HAP-1 (cell line): ENCODE measurements at regions not wholly inside any gene's neighbourhood (a gene's known extent, or its start where the extent isn't known, plus 50 kb on each side); places are given as distances from the start of the nearest gene placed in this dataset.

Experiments used
- DNase-seq, 2 experiments: peaks; one replicate each; pipeline ENCODE4 v3.0.0-alpha.2; 2016 to 2020; ENCODE audit warnings: low spot score in 2 of 2
- H3K27me3 ChIP-seq: fragments of 250-450 bp; sonication (Bioruptor Pico); 2 replicates; pipeline ENCODE4 v1.5.1; 2020; ENCODE audit warnings: low read depth, mild to moderate bottlenecking, moderate library complexity
- H3K36me3 ChIP-seq: fragments of 250-450 bp; sonication (Bioruptor Pico); replicated peaks from 2 replicates; pipeline ENCODE4 v1.5.1; 2020; ENCODE audit warnings: mild to moderate bottlenecking
- H3K4me1 ChIP-seq: fragments of 250-450 bp; sonication (Bioruptor Pico); 2 replicates; pipeline ENCODE4 v1.5.1; 2020; ENCODE audit warnings: mild to moderate bottlenecking
- H3K4me3 ChIP-seq: fragments of 250-450 bp; sonication (Bioruptor Pico); 2 replicates; pipeline ENCODE4 v1.5.1; 2020; ENCODE audit warnings: mild to moderate bottlenecking, moderate library complexity
- H3K9me3 ChIP-seq: fragments of 250-450 bp; sonication (Bioruptor Pico); 2 replicates; pipeline ENCODE4 v1.5.1; 2020; ENCODE audit warnings: mild to moderate bottlenecking, moderate library complexity
- in situ Hi-C: fragments of 300-500 bp; cut with MboI; formaldehyde crosslinking; loops from 3 replicates; pipeline ENCODE4 v1.14.3; 2020; ENCODE audit warnings: low sequenced_read_pairs, inconsistent platforms, mixed read lengths

DNA sequence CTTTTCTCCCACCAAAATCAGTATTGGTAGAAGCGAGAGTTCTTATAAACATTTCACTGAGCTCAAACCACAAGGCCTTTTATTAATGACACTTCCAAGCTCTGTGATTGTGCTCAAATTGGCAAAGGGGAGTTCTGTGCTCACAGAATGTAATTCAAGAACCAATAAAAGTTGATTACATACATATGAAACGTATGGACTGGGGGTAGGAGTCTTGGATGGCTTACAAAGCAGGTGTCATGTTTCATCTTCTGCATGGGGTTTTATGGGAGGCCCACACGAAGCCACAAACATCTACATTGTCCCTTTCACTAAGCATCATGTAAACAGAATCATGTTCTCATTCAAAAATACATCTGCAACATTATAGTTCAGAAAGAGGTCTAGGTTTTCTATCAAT, 828.3 kb downstream of the VRK1 start:
- Histone ChIP-seq H3K9me3 (no peaks in the 10 kb centered on the region; the same call in 1 of the 2 replicates), H3K27me3 (no peaks in the 10 kb centered on the region), H3K36me3 (no peaks in the 10 kb centered on the region), H3K4me1 (no peaks in the 10 kb centered on the region), H3K4me3 (no peak overlapping the region)
- no peak for DNase-seq
- in situ Hi-C loops, result no loop called here

- no peaks in the 10 kb centered on the region for H3K36me3 ChIP-seq
- no peaks in the 10 kb centered on the region; the same call in 1 of the 2 replicates for H3K9me3 ChIP-seq
- in situ Hi-C loops, result no loop called here
- H3K27me3 ChIP-seq, result no peaks in the 10 kb centered on the region
- no peaks in the 10 kb centered on the region for H3K4me1 ChIP-seq
- DNase-seq, result no peak
- no peak overlapping the region for H3K4me3 ChIP-seq
Measured at GRCh38 chr14:97626088-97626487, 828.9 kb downstream of the VRK1 start.

DNA sequence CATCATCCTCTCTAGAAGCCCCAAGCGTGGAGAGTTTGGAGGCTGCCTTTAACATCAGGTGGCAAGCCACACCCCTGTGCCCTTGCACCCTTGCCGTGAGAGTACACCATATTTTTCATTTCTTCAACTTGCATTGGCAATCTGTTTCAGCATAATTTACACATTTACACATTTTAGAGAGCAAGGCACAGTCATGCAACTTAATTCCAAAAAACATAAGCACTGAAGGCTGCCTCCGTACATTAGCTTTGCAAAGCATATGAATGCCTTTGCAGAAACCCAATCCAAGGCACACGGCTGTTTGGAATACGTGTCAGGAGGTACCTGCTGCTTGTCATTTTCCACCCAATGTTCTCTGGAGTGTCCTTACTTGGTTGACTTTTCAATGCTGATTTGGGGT, 833.1 kb downstream of the VRK1 start:
- Histone ChIP-seq H3K9me3 (no peaks in the 10 kb centered on the region), H3K4me1 (no peaks in the 10 kb centered on the region), H3K36me3 (no peaks in the 10 kb centered on the region), H3K27me3 (no peaks in the 10 kb centered on the region), H3K4me3 (no peak overlapping the region)
- in situ Hi-C loops, result no loop called here
- no peak for DNase-seq

DNA sequence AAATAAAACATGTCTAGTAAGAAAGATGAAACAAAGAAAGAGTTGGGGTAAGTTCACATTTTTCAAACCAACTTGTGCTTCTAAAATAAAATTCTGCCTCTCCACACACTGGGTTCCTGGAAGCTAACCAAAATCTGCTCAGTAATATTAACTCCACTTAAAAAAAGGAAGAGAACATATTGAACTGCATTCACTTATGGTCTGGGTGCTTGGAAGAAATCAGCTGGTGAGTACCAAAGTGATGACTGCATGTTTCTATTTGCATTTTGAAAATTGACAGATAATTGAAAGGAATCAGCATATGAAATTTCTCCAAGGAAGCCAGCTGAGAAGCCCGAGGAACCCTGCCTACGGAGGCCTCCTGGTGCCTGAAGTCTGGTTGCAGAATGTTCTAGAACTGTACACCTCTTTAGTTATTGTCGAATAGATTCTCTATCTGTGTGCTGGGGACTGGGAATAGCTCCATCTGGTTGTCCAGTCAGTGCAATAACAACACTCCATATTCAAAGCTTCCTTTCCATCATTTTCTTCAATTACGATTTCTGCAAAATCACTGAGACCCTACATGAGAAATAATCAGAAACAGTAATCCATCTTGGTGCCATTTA, 836.1 kb downstream of the VRK1 start:
- H3K4me3 ChIP-seq, result no peak overlapping the region
- H3K36me3 ChIP-seq, result no peaks in the 10 kb centered on the region
- in situ Hi-C loops, result no loop called here
- H3K27me3 ChIP-seq, result no peaks in the 10 kb centered on the region
- H3K9me3 ChIP-seq, result no peaks in the 10 kb centered on the region
- no peaks in the 10 kb centered on the region for H3K4me1 ChIP-seq
- DNase-seq, result no peak

DNA sequence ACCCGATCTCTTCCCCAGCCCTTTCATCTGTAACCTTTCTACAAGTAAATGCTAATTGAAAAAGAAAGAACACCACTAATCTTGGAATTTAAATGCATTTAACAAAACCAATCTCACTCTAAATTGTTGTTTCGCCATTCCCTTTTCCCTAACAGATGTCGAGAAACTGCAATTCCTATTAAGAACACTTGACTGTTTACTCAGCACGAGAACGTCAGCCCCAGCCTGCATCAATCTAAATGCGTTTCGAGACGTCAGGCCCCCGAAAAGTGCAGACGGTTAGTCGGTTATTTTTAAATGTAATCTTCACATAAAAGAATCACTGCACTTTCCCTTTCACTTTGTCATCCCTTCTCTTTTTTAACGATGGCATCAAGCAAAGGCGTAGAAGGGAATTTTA, 837.6 kb downstream of the VRK1 start:
- H3K9me3 ChIP-seq, result no peaks in the 10 kb centered on the region
- H3K27me3 ChIP-seq, result no peaks in the 10 kb centered on the region
- no peaks in the 10 kb centered on the region for H3K36me3 ChIP-seq
- DNase-seq, result no peak
- H3K4me1 ChIP-seq, result no peaks in the 10 kb centered on the region
- in situ Hi-C loops, result no loop called here
- H3K4me3 ChIP-seq, result no peak overlapping the region

DNA sequence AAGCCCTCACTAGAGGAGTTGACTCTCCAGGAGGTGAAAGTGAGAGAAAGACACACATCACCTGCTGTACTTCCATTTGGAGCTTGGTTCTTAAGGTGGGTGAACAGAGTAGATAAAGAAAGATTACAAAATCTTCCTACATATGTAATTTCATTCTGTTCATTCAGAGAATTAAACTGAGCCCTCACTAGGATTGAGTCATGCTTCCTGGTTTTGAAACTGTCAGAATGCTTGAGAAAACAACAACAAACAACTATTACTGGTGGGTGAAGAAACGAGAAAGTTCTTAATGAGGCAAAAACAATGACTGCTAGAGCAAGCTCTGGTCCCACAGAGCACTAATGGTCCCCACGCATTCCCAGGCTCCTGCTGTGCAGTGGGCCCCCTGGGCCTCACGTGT, 841.7 kb downstream of the VRK1 start:
- Histone ChIP-seq H3K36me3 (no peaks in the 10 kb centered on the region), H3K27me3 (no peaks in the 10 kb centered on the region), H3K4me1 (no peaks in the 10 kb centered on the region), H3K9me3 (no peaks in the 10 kb centered on the region), H3K4me3 (no peak overlapping the region)
- in situ Hi-C loops, result no loop called here
- DNase-seq, result no peak

DNA sequence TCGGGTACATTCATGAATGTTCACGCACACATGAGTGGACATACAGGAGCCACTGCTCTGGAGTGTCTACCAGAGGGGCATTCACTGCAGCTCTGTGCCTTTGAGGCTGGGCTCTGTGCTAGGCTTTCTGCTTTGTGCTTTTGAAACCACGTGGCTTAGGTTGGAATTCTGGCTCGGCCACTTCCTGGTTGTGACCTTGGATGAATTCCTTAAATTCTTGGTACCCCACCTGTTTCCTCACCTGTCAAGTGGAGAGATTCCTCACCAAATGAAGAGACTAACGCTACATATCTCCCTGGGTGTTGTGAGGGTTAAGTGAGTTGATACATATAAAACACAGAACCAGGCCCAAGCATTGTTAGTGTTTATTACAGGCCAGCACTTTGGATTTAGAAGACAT, 842.8 kb downstream of the VRK1 start:
- no peak overlapping the region for H3K4me3 ChIP-seq
- no peaks in the 10 kb centered on the region for H3K9me3 ChIP-seq
- in situ Hi-C loops, result no loop called here
- H3K36me3 ChIP-seq, result no peaks in the 10 kb centered on the region
- DNase-seq, result no peak
- H3K4me1 ChIP-seq, result no peaks in the 10 kb centered on the region
- H3K27me3 ChIP-seq, result no peaks in the 10 kb centered on the region

DNA sequence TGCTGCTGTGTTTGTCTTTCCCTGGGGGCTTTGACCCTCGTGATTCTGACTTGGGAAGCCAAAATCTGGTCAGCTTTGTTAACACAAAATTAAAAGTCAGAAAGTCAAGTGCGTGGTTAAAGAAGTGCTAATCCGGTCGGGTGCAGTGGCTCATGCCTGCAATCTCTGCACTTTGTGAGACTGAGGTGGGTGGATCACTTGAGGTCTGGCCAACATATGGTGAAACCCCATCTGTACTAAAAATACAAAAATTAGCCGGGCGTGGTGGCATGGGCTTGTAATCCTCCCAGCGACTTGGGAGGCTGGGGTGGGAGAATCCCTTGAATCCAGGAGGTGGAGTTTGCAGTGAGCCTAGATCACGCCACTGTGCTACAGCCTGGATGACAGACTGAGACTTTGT, 844.6 kb downstream of the VRK1 start:
- in situ Hi-C loops, result no loop called here
- Histone ChIP-seq H3K4me1 (no peaks in the 10 kb centered on the region), H3K4me3 (no peak overlapping the region), H3K9me3 (no peaks in the 10 kb centered on the region), H3K36me3 (no peaks in the 10 kb centered on the region), H3K27me3 (no peaks in the 10 kb centered on the region)
- no peak for DNase-seq

DNA sequence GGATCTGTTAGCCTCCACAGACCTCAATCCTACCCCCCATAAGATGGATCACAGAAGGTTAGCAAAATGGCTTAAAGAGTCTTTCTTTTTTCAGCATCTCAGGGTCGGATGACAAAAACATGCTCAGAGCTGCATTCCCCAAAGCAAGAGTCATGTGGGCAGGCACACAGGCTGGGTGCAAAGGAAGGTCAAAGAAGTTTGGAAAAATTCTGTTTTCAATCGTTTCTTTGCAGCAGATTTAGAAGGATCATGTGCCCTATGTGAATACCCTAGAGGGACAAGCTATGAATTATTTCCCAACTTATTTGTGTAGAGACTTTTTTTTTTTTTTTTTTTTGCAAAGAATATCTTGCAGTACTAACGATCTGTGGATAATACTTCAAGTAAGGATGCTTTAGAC, 845.4 kb downstream of the VRK1 start:
- no peak for DNase-seq
- Histone ChIP-seq H3K9me3 (no peaks in the 10 kb centered on the region), H3K4me1 (no peaks in the 10 kb centered on the region), H3K27me3 (no peaks in the 10 kb centered on the region), H3K36me3 (no peaks in the 10 kb centered on the region), H3K4me3 (no peak overlapping the region)
- in situ Hi-C loops, result no loop called here

- H3K4me3 ChIP-seq, result no peak overlapping the region
- H3K9me3 ChIP-seq, result no peaks in the 10 kb centered on the region
- no peaks in the 10 kb centered on the region for H3K36me3 ChIP-seq
- H3K27me3 ChIP-seq, result no peaks in the 10 kb centered on the region
- no peak for DNase-seq
- in situ Hi-C loops, result no loop called here
- no peaks in the 10 kb centered on the region for H3K4me1 ChIP-seq
Measured at GRCh38 chr14:97644365-97644764, 847.2 kb downstream of the VRK1 start.

DNA sequence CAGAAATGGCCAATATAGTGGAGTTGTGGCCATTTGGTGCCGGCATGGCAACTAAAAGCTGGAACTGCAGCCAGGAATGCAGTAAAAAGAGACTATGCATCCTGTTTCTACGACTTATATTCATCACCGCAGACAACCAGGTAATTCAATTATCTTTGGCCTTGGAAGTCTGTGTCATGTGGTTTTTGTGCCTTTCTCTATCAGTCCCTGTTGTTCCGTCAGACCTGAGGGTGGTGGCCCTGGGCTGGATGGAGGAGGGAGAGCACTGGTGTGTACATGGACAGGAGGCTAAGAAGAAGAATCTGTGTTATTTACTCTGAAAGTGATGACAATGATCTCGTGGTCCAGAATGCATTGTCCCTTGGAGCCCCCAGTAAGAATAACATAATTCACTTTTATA, 852.6 kb downstream of the VRK1 start:
- H3K4me1 ChIP-seq, result no peaks in the 10 kb centered on the region
- no peak overlapping the region for H3K4me3 ChIP-seq
- no peak for DNase-seq
- in situ Hi-C loops, result no loop called here
- no peaks in the 10 kb centered on the region for H3K27me3 ChIP-seq
- no peaks in the 10 kb centered on the region for H3K9me3 ChIP-seq
- no peaks in the 10 kb centered on the region for H3K36me3 ChIP-seq

DNA sequence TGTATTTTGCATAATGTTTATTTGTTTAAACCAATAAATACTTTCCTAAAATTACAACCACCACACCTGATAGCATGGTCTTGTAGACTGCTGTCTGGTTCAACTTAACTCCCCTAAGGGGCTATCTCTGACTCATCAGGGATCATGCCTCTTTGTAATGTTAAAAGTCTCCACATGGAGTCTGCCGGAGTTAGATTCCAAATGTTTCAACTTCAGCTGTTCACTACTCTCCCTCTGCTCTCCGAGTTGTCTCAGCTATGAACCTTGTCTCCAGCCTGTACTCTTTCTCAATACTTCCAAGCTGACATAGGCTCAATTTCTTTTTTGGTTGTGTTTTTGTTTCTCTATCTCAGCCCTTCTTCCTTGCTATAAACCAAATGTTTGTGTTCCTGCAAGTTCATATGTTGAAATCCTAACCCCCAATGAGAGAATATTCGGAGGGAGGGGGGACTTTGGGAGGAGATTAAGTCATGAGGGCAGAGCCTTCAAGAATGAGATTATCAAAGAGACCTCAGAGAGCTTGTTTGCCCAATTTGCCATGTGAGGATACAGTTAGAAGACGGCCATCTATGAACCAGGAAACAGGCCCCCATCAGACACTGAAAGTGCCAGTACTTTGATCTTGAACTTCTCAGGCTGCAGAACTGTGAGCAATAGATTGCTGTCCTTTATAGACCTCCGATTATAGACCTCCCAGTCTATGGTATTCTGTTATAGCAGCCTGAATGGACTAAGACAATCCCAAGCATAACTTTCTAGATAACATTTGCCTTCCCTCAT, 858.2 kb downstream of the VRK1 start:
- Histone ChIP-seq H3K36me3 (no peaks in the 10 kb centered on the region), H3K4me3 (no peak overlapping the region), H3K9me3 (no peaks in the 10 kb centered on the region), H3K27me3 (no peaks in the 10 kb centered on the region), H3K4me1 (no peaks in the 10 kb centered on the region)
- in situ Hi-C loops, result no loop called here
- no peak for DNase-seq

DNA sequence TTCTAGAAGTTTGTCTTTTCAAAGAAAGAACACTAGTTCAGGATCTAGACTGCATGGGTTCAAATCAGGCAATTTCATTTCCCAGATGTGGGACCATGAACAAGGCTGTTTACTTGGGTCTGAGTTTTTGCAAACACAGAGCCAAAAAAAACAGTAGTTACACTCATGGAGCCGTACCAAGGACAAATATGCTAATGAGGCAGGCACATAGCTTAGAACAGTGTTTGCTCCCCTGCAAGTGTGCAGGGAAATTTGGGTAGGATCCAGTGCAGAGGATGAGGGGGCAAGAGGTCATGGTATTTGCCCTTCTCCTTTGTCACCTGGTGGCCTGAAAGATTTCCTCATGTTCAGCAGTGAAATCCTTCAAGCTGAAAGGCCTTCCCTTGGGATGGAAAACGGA, 860.4 kb downstream of the VRK1 start:
- no peaks in the 10 kb centered on the region for H3K36me3 ChIP-seq
- in situ Hi-C loops, result no loop called here
- no peaks in the 10 kb centered on the region for H3K4me1 ChIP-seq
- H3K4me3 ChIP-seq, result no peak overlapping the region
- no peaks in the 10 kb centered on the region for H3K9me3 ChIP-seq
- DNase-seq, result no peak
- no peaks in the 10 kb centered on the region for H3K27me3 ChIP-seq

DNA sequence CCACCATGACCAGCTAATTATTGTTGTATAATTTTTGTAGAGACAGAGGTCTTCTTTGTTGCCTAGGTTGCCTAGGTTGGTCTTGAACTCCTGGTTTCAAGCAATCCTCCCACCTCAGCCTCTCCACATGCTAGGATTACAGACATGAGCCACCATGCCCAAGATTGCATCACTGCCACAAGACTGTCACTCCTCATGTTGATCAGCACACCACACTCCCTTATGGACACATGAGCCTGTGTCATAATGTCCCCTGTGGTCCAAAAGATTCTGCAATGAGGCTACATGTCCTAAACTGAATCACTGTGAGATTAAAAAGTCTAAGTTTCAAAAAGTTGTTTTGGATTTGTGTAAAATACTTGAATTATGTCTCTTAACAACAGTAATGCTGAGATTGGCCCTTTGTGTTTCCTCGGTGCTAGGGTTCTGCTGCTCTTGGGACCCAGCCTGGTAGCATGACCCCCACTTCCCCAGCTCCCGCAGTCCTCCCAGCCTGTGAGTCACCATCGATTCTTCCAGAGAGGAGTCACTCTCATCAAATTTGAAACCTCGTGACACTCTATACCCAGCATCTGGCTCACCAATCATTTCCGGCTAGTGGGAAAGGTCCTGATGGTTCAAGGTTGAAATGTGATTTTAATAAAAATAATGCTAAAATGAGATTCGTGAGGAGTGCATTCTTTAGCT, 890.9 kb downstream of the VRK1 start:
- Histone ChIP-seq H3K4me1 (no peaks in the 10 kb centered on the region), H3K4me3 (no peak overlapping the region), H3K9me3 (no peaks in the 10 kb centered on the region), H3K27me3 (no peaks in the 10 kb centered on the region), H3K36me3 (no peaks in the 10 kb centered on the region)
- no peak for DNase-seq
- in situ Hi-C loops, result no loop called here
